ENCODE measurements at regions not wholly inside any gene's neighbourhood (a gene's known extent, or its start where the extent isn't known, plus 50 kb on each side); places are given as distances from the start of the nearest gene placed in this dataset.

DNA sequence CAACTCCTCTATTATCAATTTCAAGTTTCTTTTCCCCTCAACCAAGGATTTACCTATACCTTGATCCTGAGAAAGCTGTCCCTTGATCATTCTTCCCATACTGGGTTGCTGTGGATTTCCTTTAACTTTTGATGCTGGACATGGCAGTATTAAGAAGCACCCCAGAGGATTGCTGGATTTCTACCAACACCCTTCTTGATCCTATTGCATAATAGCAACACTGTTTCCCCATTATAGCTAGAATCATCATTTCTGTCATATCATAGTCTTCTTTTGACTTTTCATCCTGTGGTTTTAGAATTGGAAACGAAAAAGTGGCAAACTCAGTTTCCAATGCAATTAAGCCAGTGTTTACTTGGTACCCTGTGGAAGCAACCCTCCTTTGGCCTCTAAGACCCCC, 154.9 kb downstream of the ARRDC3 start:
- H3K4me3 ChIP-seq (ENCODE audit: low read length), result no peak overlapping the region
- TF ChIP-seq, protein P1, sequence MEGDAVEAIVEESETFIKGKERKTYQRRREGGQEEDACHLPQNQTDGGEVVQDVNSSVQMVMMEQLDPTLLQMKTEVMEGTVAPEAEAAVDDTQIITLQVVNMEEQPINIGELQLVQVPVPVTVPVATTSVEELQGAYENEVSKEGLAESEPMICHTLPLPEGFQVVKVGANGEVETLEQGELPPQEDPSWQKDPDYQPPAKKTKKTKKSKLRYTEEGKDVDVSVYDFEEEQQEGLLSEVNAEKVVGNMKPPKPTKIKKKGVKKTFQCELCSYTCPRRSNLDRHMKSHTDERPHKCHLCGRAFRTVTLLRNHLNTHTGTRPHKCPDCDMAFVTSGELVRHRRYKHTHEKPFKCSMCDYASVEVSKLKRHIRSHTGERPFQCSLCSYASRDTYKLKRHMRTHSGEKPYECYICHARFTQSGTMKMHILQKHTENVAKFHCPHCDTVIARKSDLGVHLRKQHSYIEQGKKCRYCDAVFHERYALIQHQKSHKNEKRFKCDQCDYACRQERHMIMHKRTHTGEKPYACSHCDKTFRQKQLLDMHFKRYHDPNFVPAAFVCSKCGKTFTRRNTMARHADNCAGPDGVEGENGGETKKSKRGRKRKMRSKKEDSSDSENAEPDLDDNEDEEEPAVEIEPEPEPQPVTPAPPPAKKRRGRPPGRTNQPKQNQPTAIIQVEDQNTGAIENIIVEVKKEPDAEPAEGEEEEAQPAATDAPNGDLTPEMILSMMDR (IDR thresholded peaks at IDR 0.05; ENCODE audit: insufficient read depth, low read depth, low read length, missing control alignments), result no peak
- DNase-seq (ENCODE audit: low read depth), result no peak

DNA sequence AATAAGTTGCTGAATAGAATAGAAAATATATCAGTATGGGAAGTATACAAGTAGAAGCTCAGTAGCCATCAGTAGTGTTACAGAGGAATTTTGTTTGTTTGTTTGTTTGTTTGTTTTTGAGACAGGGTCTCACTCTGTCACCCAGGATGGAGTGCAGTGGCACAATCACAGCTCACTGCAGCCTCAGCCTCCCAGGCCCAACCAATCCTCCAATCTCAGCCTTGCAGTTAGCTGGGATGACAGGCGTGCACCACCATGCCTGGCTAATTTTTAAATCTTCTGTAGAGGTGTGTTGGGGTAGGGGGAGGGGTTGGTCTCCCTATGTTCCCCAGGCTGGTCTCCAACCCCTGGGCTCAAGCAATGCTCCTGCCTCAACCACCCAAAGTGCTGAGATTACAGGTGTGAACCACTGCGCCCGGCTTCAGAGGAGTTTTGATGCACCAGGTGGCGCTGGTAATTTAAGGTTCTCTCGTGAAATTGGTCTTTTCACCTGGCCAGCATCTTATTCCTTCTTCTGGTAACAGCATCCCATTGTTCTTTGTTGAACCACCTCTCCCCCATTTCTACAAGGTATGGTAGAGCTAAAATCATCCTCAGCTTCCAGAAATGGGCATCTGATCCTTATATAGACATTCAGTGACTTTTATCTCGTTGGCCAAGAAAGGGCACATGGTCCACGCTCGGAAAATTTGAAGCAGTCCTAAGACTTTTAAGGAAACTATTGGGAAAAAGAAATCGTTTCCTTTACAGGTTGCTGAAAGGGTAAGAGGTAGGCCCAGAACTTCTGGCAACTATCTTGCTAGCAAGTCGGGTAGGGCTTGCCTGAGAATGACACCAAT, 157.1 kb downstream of the ARRDC3 start:
- DNase-seq (ENCODE audit: low read depth), result peak; percentile 68
- TF ChIP-seq, protein P1 (IDR thresholded peaks at IDR 0.05; ENCODE audit: insufficient read depth, low read depth, low read length, missing control alignments), result peak; percentile 63
- H3K4me3 ChIP-seq (ENCODE audit: low read length), result no peak overlapping the region

DNA sequence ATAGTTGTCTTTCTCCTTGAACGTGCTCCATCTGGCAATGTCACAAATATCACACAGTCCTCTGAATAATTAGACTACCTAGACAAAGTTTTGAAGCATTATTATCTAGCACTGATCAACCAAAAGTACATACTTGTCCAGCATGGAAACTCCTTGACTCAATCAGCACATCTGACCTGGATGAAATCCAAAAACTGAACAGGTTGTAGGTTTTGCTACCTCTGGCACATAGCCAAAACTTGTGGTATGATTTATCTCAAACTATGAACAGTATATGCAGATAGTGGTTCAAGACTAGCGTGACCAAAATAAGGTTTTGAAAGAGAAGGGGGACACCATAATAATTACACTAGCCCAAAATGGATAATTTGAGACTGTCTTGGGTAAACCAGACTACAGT, 158.1 kb downstream of the ARRDC3 start:
- no peak for DNase-seq (ENCODE audit: low read depth)
- no peak overlapping the region for H3K4me3 ChIP-seq (ENCODE audit: low read length)
- TF ChIP-seq, protein P1 (IDR thresholded peaks at IDR 0.05; ENCODE audit: insufficient read depth, low read depth, low read length, missing control alignments), result no peak

DNA sequence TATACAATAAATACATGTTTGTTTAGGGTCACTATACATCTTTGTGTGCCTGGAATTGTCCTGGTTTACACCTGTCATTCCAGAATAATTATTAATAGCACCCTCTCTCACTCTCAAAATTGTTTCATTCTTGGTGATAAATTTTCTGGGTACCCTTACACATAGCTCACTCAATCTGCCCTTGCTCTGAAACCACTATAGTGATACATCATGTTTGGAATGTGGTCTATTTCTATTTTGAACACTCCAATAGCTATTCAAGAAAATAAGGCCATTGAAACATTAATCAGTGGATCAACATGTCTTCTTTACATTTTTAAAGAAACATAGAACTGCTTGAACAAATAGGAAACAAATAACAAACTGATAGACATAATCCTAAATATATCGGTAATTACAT, 158.7 kb downstream of the ARRDC3 start:
- no peak for DNase-seq (ENCODE audit: low read depth)
- TF ChIP-seq, protein P1 (IDR thresholded peaks at IDR 0.05; ENCODE audit: insufficient read depth, low read depth, low read length, missing control alignments), result no peak

DNA sequence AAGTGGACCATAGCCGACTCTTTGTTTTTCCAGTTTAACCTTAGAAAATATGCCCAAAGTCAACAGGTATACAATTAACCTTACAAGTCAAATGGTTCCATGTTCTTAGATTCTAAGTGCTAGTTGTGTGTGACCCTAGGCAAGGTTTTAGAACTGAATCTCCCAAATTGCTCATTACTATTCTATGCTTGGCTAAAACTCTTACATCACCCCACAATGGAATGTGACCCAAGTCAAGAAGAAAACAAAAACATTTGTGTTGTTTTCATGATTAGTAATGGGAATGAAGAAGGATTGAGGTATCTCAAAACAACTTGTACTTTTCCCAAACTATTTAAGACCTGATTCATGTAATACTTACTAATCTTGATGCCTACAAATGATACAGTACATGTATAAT, 159.2 kb downstream of the ARRDC3 start:
- TF ChIP-seq, protein P1 (IDR thresholded peaks at IDR 0.05; ENCODE audit: insufficient read depth, low read depth, low read length, missing control alignments), result no peak
- no peak overlapping the region for H3K4me3 ChIP-seq (ENCODE audit: low read length)
- peak; percentile 34 for DNase-seq (ENCODE audit: low read depth)

More for the DNA sequence above, 158.7 kb downstream of the ARRDC3 start:
- H3K4me3 ChIP-seq (ENCODE audit: low read length), result no peak overlapping the region

DNA sequence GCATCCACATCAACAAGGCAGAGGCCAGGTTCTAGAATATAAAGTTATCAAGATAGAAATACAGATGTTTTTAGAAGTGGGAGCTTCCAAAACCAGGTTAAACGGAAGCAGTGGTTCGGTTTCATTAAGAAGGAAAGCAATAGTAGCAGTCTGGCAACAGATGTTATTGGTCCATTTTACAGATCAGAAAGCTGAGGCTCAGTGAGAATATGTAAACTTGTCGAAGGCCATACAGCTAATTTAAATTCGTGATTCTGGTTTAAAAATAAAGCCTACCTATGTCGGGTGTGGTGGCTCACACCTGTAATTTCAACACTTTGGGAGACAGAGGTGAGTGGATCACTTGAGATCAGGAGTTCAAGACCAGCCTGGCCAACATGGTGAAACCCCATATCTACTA, 160.6 kb downstream of the ARRDC3 start:
- TF ChIP-seq, protein P1 (IDR thresholded peaks at IDR 0.05; ENCODE audit: insufficient read depth, low read depth, low read length, missing control alignments), result no peak
- H3K4me3 ChIP-seq (ENCODE audit: low read length), result no peak overlapping the region
- no peak for DNase-seq (ENCODE audit: low read depth)

DNA sequence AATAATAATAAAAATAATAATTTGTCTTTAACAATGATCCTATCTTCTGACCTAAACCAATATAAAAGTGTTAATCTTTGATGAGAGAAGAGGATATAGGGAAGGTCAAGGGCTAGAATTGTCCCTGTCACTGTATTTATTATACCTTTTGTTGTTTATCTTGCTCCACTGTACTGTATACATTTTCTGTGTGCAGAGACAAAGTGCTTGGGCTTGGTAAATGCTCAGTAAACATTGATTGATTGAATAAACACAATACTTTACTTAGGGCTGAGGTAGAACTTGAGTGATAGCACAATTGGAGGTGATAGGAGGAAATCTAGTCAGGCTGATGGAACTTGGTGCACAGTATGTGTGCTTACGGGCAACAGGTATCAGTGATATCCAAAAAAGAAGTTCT, 161.2 kb downstream of the ARRDC3 start:
- no peak for DNase-seq (ENCODE audit: low read depth)
- H3K4me3 ChIP-seq (ENCODE audit: low read length), result no peak overlapping the region
- TF ChIP-seq, protein P1 (IDR thresholded peaks at IDR 0.05; ENCODE audit: insufficient read depth, low read depth, low read length, missing control alignments), result no peak
